ENCODE measurements at regions not wholly inside any gene's neighbourhood (a gene's known extent, or its start where the extent isn't known, plus 50 kb on each side); places are given as distances from the start of the nearest gene placed in this dataset.

GRCh38 chr11:103806130-103806895, 230.1 kb upstream of the DDI1 start:
- no peak for TF ChIP-seq CTCF (IDR thresholded peaks at IDR 0.05)
- TF ChIP-seq POLR2AphosphoS5 (IDR thresholded peaks at IDR 0.05) = no peak
- TF ChIP-seq POLR2A (IDR thresholded peaks at IDR 0.05) = no peak
